ENCODE measurements at regions not wholly inside any gene's neighbourhood (a gene's known extent, or its start where the extent isn't known, plus 50 kb on each side); places are given as distances from the start of the nearest gene placed in this dataset.

- TF ChIP-seq EZH2 (IDR thresholded peaks at IDR 0.05; ENCODE audit: low read depth), result no peak
- TF ChIP-seq, protein P1, sequence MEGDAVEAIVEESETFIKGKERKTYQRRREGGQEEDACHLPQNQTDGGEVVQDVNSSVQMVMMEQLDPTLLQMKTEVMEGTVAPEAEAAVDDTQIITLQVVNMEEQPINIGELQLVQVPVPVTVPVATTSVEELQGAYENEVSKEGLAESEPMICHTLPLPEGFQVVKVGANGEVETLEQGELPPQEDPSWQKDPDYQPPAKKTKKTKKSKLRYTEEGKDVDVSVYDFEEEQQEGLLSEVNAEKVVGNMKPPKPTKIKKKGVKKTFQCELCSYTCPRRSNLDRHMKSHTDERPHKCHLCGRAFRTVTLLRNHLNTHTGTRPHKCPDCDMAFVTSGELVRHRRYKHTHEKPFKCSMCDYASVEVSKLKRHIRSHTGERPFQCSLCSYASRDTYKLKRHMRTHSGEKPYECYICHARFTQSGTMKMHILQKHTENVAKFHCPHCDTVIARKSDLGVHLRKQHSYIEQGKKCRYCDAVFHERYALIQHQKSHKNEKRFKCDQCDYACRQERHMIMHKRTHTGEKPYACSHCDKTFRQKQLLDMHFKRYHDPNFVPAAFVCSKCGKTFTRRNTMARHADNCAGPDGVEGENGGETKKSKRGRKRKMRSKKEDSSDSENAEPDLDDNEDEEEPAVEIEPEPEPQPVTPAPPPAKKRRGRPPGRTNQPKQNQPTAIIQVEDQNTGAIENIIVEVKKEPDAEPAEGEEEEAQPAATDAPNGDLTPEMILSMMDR (conservative IDR thresholded peaks at IDR 0.05), result no peak
Observed at GRCh38 chr1:70556541-70556940, 145.5 kb downstream of the CTH start.

Measured in PC-9 (cell line).